Endothelial cell of umbilical vein (primary cell): ENCODE measurements at regions not wholly inside any gene's neighbourhood (a gene's known extent, or its start where the extent isn't known, plus 50 kb on each side); places are given as distances from the start of the nearest gene placed in this dataset.
A peak's percentile ranks its signal among the peaks of the same experiment; 100 is the strongest.

Experiments
- BruUV-seq: library from RNA; stranded (reverse); fragments of 400-500 nt; replicated peaks from 2 replicates; lab custom pipeline; 2021; lab: Mats Ljungman, UMichigan
- CTCF ChIA-PET: fragments of 300-600, 350-600 bp; sonication (Branson Sonifier 250); formaldehyde crosslinking; loops from one replicate; lab custom pipeline; 2021; ENCODE audit warnings: antibody characterized with exemption, inconsistent platforms; lab: Charles Lee
- POLR2A ChIA-PET: fragments of 300-600, 350-600 bp; sonication (Branson Sonifier 250); formaldehyde crosslinking; loops from one replicate; lab custom pipeline; 2021; ENCODE audit warnings: antibody characterized with exemption, inconsistent platforms; lab: Charles Lee
- DNase-seq: peaks from one replicate; pipeline ENCODE4 v3.0.0-alpha.2; 2011; ENCODE audit warnings: low read depth, low spot score
- FAIRE-seq: peaks from 2 replicates; lab custom pipeline; 2011; peaks lifted over from hg19 to GRCh38; lab: Jason Lieb, UNC
- H2AFZ ChIP-seq: 2 replicates; pipeline ENCODE4 v1.6.0; 2012; ENCODE audit warnings: low read depth, low read length, control low read depth, inconsistent platforms
- H3K27ac ChIP-seq: 2 replicates; pipeline ENCODE4 v1.5.1; 2011; ENCODE audit warnings: low read depth, mild to moderate bottlenecking, control low read depth, low read length, moderate library complexity; ENCODE audit not compliant: insufficient read depth
- H3K27me3 ChIP-seq, 2 experiments: 2 replicates each; pipeline versions ENCODE4 v1.6.0 to v1.6.1; 2011; ENCODE audit warnings: low read length in 2 of 2, mixed read lengths in 1 of 2; ENCODE audit not compliant: control insufficient read depth in 2 of 2, insufficient read depth in 2 of 2
- H3K36me3 ChIP-seq, 2 experiments: 2 replicates in 1 of 2; 3 replicates in 1 of 2; pipeline ENCODE4 v1.5.1; 2011; ENCODE audit warnings: low read length in 2 of 2, mild to moderate bottlenecking in 1 of 2, moderate library complexity in 1 of 2; ENCODE audit not compliant: control insufficient read depth in 2 of 2, insufficient read depth in 2 of 2; ENCODE audit errors: extremely low read depth in 1 of 2
- H3K4me1 ChIP-seq: 3 replicates; pipeline ENCODE4 v1.5.1; 2011; ENCODE audit warnings: mild to moderate bottlenecking, low read length; ENCODE audit not compliant: control insufficient read depth, insufficient read depth; ENCODE audit errors: extremely low read depth
- H3K4me2 ChIP-seq: 2 replicates; pipeline ENCODE4 v1.6.1; 2011; ENCODE audit warnings: low read length, control low read depth, mixed read lengths; ENCODE audit not compliant: insufficient read depth
- H3K4me3 ChIP-seq, 3 experiments: fragments of 200-600 bp in 1 of 3; sonication (generic), shearing (Covaris generic) in 1 of 3; replicated peaks in 1 of 3; 2 replicates each; pipeline ENCODE4 v1.5.1; 2011 to 2016; ENCODE audit warnings: control low read depth in 3 of 3, low read length in 3 of 3, mild to moderate bottlenecking in 2 of 3, inconsistent platforms in 1 of 3, low read depth in 1 of 3, moderate library complexity in 1 of 3; ENCODE audit not compliant: insufficient read depth in 1 of 3
- H3K79me2 ChIP-seq: 2 replicates; pipeline ENCODE4 v1.6.0; 2012; ENCODE audit warnings: low read length, inconsistent platforms; ENCODE audit not compliant: control insufficient read depth, insufficient read depth
- H3K9ac ChIP-seq: replicated peaks from 2 replicates; pipeline ENCODE3; 2011; ENCODE audit warnings: low read length, control low read depth; ENCODE audit not compliant: insufficient read depth; ENCODE audit errors: extremely low read depth
- H3K9me1 ChIP-seq: replicated peaks from 3 replicates; pipeline ENCODE4 v1.6.0; 2011; ENCODE audit warnings: mild to moderate bottlenecking, low read length; ENCODE audit not compliant: control insufficient read depth, insufficient read depth; ENCODE audit errors: extremely low read depth
- H3K9me3 ChIP-seq: replicated peaks from 2 replicates; pipeline ENCODE4 v1.5.1; 2012; ENCODE audit warnings: low read length, inconsistent platforms; ENCODE audit not compliant: control insufficient read depth, insufficient read depth
- H4K20me1 ChIP-seq: replicated peaks from 2 replicates; pipeline ENCODE3; 2011; ENCODE audit warnings: mild to moderate bottlenecking, low read length; ENCODE audit not compliant: control insufficient read depth, insufficient read depth; ENCODE audit errors: extremely low read depth
- CTCF ChIP-seq, 2 donors: IDR thresholded peaks; 1 replicate in 1 of 2; 2 replicates in 1 of 2; pipeline ENCODE4 v1.5.1; 2011; ENCODE audit warnings: low read length in 2 of 2, mild to moderate bottlenecking in 2 of 2, moderate library complexity in 2 of 2, control low read depth in 1 of 2, inconsistent platforms in 1 of 2, low read depth in 1 of 2; ENCODE audit not compliant: insufficient read depth in 1 of 2; ENCODE audit errors: extremely low read depth in 1 of 2
- EZH2 ChIP-seq: IDR thresholded peaks from 2 replicates; pipeline ENCODE4 v1.6.1; 2012; ENCODE audit warnings: borderline replicate concordance, low read depth, mild to moderate bottlenecking, moderate library complexity, low read length, inconsistent platforms; ENCODE audit not compliant: severe bottlenecking
- FOS ChIP-seq: IDR thresholded peaks from 2 replicates; pipeline ENCODE4 v1.6.1; 2011; ENCODE audit warnings: mild to moderate bottlenecking, low read length, moderate library complexity, borderline replicate concordance; ENCODE audit not compliant: insufficient read depth
- GATA2 ChIP-seq: IDR thresholded peaks from 2 replicates; pipeline ENCODE4 v1.7.0; 2011; ENCODE audit warnings: low read depth, mild to moderate bottlenecking, moderate library complexity, mixed read lengths, low read length; ENCODE audit not compliant: insufficient read length, insufficient read depth
- JUN ChIP-seq: IDR thresholded peaks from 2 replicates; pipeline ENCODE4 v1.6.1; 2011; ENCODE audit warnings: borderline replicate concordance, low read depth; ENCODE audit not compliant: insufficient read length, insufficient read depth
- MAX ChIP-seq: IDR thresholded peaks from 2 replicates; pipeline ENCODE4 v1.6.1; 2011; ENCODE audit not compliant: insufficient read depth, insufficient read length
- MYC ChIP-seq: IDR thresholded peaks from one replicate; pipeline ENCODE4 v1.6.1; 2011; ENCODE audit warnings: mild to moderate bottlenecking, low read depth, low read length
- POLR2A ChIP-seq: IDR thresholded peaks from 2 replicates; pipeline ENCODE4 v1.6.1; 2012; ENCODE audit warnings: low read depth, mild to moderate bottlenecking, control low read depth, low read length
- POLR2AphosphoS5 ChIP-seq: IDR thresholded peaks from 2 replicates; pipeline ENCODE4 v1.6.1; 2012; ENCODE audit warnings: low read depth, mild to moderate bottlenecking, control low read depth, low read length, moderate library complexity; ENCODE audit not compliant: insufficient read depth
- dilution Hi-C: fragments of 300-500 bp; cut with MboI; formaldehyde crosslinking; loops from one replicate; pipeline ENCODE4 v1.15.0; 2019; ENCODE audit warnings: low sequenced_read_pairs; ENCODE audit not compliant: extremely low pct_ligation_motif_present
- intact Hi-C: fragments of 100-400 bp; cut with micrococcal nuclease; formaldehyde crosslinking; loops from one replicate; pipeline ENCODE4 v1.10.0; 2022

- POLR2A ChIA-PET, result no interaction called here
- Histone ChIP-seq H3K4me2 (peak overlapping the region; percentile 28), H3K9me1 (no peaks in the 10 kb centered on the region), H3K36me3 (peaks cover 0 to 12% of the 10 kb centered on the region in 2 experiments), H3K79me2 (peaks cover 93% of the 10 kb centered on the region), H3K27me3 (no peaks in the 10 kb centered on the region), H3K4me1 (peaks cover 43% of the 10 kb centered on the region), H3K27ac (no peak overlapping the region), H4K20me1 (peaks cover 4% of the 10 kb centered on the region), H3K4me3 (no peak overlapping the region), H2AFZ (no peak overlapping the region), H3K9ac (no peak overlapping the region), H3K9me3 (no peaks in the 10 kb centered on the region)
- BruUV-seq, result no TSS peak
- dilution Hi-C loops (no loop called here), intact Hi-C loops (no loop called here)
- TF ChIP-seq MAX (no peak), FOS (no peak), CTCF (IDR thresholded peaks at IDR 0.05; ENCODE audit: extremely low read depth in 1 of 2, insufficient read depth in 1 of 2, low read depth in 1 of 2, low read length in 2 of 2) (no peak), POLR2A (no peak), GATA2 (no peak), EZH2 (no peak), MYC (no peak), POLR2AphosphoS5 (no peak), JUN (no peak)
- FAIRE-seq (peak; percentile 86), DNase-seq (no peak)
- CTCF ChIA-PET, result interaction anchor here (1.4 to 6.2 kb wide), 2 partner anchors 13 to 30 kb away, joined by 4 to 24 read pairs; no protein-coding TSS in a partner anchor
Observed at GRCh38 chr1:198907423-198907746, 268.5 kb downstream of the PTPRC start.
